Breast epithelium (tissue), 3 donors: ENCODE measurements at regions not wholly inside any gene's neighbourhood (a gene's known extent, or its start where the extent isn't known, plus 50 kb on each side); places are given as distances from the start of the nearest gene placed in this dataset.

Experiments used
- CTCF ChIP-seq, 3 donors: fragments of 450-650 bp; IDR thresholded peaks; one replicate each; pipeline ENCODE4 v1.5.1; 2016 to 2017; ENCODE audit warnings: antibody characterized with exemption in 3 of 3, mild to moderate bottlenecking in 3 of 3, moderate library complexity in 3 of 3
- POLR2A ChIP-seq: fragments of 450-650 bp; IDR thresholded peaks from one replicate; pipeline ENCODE4 v1.6.1; 2016; ENCODE audit warnings: antibody characterized with exemption, mild to moderate bottlenecking, moderate library complexity

GRCh38 chr16:54605536-54606066 is 319.0 kb upstream of the IRX3 start:
- no peak for TF ChIP-seq CTCF (IDR thresholded peaks at IDR 0.05)
- no peak for TF ChIP-seq POLR2A
